GM18502 (cell line): ENCODE measurements at regions not wholly inside any gene's neighbourhood (a gene's known extent, or its start where the extent isn't known, plus 50 kb on each side); places are given as distances from the start of the nearest gene placed in this dataset.

Experiments used
- ATAC-seq: cut with Tn5 transposase; IDR thresholded peaks from one replicate; pipeline ENCODE4 v1.9.1; 2021; ENCODE audit warnings: mild to moderate bottlenecking; ENCODE audit not compliant: unreplicated experiment, poor library complexity

DNA sequence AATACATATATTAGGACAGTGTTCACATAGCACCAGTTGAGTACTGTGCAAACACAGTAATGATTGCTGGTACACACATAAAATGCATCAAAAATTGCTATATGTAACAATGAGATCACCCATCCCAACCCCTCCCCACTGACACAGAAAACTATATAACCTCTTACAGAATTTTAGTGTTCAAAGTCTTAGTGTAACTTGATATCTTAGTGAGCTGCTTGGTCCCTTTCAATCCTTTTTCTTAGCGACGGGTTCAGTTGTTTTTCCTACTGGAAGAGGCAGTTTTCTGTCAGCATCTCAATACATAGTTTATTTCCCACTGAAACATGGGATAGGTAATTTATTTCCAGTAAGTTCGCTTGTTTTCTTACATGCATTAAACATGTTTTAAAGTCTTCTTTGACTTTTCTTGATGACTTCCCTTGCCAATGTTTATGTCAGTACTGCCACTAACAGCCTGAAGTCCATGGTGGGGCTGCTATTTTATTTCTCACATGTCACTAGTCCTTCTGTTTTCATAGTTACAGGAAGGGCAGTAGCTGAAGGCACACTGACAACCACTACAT is 96.4 kb upstream of the FOXC1 start:
- ATAC-seq = no peak

DNA sequence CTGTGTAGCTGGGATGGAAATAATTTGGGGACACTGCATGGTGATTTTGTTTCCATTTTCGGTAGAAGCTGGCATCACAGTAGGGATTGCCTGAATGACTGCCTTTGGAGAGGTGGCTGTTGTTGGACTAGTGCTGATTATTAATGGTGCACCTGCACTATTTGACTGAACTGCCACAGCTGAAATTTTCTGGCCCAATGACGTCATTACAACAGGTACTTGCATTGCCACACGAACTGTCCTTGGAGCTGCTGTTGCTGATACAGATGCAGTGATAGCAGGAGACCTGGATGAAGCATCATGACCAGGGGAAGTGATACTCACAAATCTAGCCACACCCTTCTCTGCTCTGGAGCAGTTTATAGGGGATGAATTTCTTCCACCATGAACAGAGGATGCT is 95.6 kb upstream of the FOXC1 start:
- no peak for ATAC-seq

DNA sequence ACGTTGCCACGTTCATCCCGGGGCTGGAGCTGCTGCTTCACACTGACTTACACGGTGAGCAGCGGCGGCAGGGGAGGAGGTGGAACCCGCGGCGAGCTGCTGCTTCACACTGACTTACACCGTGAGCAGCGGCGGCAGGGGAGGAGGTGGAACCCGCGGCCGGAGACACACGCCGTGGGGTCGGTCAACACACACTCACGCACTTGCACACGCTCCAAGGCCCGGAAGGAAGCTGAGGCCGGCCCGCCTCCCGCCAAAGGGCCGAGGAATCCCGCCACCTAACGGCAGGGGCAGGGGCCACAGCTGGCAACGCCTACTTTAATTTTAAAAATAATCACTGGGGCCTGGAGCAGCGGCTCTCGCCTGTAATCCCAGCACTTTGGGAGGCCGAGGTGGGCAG is 94.4 kb upstream of the FOXC1 start:
- ATAC-seq = no peak

DNA sequence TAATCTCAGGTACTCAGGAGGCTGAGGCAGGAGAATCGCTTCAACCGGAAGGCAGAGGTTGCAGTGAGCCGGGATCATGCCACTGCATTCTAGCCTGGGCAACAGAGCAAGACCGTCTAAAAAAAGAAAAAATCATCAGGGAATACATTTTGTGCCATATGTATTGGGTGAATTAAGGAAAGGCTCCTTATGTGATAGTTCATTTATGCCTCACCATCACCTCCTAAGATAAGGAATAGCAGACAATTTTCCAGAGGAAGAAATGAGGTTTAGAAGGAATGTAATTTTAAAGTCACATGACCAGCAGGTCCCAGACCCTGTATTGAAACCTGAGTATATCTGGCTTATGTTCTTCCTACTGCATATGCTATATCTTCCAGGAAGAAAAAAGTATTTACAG is 93.9 kb upstream of the FOXC1 start:
- no peak for ATAC-seq

DNA sequence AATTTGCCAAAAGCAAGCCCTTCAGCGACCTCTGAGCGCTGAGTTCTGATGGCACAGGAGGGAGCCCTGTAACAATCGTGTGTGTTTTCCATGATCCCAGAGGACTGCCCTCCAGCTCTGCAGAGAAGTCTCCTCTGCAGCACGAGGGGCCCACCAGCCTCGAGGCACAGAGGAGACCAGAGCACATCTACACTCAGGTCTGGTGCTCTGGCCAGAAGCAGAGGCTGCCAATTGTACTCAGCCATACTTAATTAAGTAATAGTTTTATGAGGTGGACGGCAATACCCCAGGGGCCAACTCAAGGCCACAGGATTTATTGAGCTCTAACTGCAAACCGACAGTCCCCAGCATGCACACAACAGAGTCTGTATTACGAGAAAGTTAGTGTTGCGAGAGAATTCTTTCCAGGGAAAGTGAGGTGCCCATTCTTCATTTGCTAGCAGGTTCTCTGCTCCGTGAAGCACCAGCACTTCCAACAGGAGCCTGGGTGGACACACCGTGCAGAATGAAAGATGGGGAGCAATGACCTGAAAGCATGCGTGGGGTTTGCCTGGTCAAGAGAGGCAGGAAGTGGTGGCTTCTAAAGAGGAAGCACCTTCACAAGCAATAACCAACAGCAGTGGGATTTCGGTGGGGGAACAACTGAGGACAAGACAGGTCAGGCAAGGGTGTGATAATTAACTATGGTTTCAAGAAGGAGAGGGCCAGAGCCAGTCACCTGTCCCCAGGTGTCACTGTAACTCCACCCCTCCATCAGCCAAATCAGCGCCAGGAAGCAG is 92.8 kb upstream of the FOXC1 start:
- no peak for ATAC-seq

DNA sequence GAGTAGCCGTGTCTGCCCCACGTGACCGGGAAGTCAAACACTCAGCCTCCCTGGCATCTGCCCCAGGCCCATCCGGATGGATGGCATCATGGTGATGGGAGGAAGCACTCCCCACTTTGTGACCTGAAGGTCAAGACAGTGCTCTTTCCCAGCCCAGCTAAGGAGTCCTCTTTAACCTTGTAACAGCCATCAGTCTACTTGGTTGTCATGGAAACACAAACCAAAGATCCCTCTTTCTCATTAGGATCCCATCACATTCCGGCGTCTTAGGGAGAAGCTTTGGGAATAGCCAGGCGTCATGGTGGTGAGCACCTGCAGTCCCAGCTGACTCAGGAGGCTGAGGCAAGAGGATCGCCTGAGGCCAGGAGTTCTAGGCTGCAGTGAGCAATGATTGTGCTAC is 90.9 kb upstream of the FOXC1 start:
- no peak for ATAC-seq

DNA sequence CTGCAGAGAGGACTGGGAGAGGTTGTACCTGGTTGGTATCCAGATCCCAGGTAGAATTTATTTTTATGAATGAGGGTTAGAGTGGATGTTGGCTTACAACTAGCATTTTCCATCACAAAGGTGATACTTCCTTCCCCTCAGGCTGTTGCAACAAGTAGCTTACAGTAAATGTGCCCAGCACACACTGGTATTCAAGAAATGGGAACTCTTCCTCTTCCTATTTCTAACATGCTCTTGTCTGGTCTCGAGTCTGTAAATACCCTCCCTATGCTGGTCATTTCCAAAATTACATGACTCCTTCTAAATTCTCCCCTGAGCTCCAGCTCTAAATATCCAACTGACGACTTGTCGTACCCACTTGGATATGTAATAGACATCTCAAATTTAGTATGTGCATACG is 90.1 kb upstream of the FOXC1 start:
- no peak for ATAC-seq

DNA sequence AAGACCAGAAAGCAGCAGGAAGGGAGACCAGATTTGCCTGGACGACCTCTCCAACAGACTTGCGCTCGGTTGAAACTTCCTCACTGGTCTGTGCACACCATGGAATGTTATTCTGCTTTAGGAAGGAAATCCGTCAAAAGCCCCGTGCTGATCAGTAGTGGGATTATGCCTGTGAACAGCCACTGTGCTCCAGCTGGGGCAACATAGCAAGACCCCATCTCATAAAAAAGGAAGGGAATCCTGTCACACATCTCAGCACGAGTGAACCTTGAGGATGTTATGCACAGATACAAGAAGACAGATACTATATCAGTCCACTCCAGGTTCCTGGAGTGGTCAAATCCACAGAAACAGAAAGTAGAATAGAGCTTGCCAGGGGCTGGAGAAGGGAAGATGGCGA is 86.9 kb upstream of the FOXC1 start:
- no peak for ATAC-seq

DNA sequence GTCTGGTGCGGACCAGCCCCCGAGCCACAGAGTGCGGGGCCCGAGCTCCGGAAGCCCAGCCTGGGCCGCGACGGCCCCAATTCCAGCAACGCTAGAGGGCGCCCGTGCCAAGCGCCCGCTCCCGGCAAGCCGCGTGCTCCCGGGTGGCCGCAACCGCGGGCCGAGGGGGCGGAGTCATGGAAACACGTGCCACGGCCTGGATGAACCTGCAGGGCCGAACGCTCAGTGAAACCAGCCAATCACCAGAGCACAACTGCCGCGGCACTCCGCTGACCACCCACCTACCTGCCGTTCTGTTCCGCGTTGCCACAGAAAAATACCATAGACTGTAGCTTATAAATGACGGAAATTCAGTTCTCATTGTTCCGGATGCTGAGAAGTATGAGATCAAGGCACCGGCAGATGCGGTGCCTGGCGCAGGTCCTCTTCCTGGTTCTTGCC is 85.7 kb upstream of the FOXC1 start:
- ATAC-seq = no peak

DNA sequence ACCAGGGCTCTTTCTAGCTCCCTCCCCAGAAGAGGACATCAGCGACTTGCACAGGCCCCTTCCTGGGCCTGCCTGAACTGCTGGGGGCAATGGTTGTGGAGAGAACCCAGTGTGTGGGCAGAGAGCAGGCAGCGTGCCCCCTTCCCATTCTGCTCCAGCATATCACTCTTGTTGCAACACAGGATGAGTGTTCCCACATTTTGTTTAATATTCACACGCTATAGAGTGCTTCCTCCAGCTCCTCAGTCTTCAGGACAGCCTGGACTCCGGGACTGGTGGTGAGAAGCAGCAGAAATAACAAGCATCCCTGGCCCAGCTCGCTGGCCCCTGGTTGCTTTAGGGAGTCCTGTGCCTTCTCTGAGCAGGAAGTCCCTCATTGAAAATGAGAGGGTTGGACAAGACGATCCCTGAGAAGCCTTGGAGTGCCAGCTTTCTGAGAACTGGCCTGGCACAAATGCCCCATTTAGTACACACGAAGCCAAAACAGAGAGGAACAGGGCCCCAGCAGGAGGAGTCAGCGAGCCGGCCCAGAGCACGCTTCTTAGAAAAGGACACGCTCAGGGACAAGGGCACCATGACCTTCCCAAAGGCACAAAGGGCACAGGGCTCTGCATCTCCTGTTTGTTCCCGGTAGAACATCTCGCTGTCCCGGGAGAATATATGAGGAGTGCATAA is 84.2 kb upstream of the FOXC1 start:
- no peak for ATAC-seq

DNA sequence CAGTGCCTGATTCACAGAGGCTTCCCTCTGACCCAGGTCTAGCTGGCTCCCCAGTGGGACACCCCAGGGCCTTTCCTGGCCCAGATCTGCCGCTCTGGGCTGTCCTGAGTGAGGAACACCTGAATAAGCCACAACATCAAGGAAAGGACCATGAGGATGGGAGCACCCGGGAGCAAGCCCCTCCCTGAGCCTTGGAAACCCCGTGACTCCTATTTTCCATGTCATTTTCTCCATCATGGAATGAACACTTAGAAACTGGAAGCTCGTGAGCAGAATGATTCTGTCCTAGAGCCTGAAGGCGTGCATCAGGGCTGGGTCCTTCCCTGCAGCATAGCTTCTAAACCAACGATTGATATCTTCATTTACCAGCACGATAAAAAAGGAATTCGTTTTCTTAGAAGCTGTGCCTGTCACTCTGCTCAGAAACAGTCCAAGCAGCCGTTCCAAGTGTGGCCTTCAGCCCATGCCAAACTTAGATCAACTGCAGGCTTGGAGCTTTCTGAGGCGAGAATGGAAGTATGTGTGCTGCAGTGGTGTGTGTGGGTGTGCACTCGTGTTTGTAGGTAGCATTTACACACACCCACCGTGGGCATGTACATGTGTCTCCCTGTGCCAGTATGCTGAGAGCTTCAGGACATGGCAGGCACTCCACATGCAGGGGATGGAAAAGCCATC is 83.2 kb upstream of the FOXC1 start:
- ATAC-seq = no peak

DNA sequence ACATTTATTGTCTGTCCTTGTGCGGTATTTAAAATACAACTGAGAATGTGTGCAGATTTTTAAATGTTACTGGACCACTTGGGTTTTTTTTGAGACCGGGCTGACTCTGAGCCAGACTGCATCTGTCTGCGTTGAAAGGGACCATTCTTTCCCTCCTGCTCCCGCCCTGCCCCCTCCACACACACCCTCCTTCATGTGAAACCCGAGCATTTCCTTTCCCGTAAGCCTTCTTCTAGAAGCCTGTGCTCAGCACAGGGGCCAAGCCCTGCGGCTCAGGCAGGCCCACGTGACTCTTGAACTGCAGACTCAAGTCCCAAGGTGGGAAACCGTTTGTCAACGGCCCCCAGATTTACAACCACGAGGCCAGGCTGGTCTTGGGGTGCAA is 82.7 kb upstream of the FOXC1 start:
- no peak for ATAC-seq

DNA sequence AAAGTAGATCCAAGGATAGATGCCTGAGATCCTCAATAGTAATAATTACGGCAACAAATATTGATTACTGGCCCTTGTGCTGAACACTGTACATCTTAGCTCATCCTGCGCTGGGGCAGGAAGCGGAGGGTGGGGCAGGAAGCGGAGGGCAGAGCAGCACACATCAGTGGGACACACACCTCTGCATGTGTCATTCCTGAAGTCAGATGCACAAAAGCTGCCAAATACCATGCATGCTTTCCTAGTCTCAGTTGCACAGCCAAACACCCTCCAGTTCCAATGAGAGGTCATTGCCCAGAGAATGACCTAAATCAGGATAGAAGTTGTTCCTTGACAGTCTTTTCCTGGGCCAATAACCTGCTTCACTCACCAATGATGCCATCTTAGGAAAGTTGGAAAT is 74.4 kb upstream of the FOXC1 start:
- ATAC-seq = no peak

DNA sequence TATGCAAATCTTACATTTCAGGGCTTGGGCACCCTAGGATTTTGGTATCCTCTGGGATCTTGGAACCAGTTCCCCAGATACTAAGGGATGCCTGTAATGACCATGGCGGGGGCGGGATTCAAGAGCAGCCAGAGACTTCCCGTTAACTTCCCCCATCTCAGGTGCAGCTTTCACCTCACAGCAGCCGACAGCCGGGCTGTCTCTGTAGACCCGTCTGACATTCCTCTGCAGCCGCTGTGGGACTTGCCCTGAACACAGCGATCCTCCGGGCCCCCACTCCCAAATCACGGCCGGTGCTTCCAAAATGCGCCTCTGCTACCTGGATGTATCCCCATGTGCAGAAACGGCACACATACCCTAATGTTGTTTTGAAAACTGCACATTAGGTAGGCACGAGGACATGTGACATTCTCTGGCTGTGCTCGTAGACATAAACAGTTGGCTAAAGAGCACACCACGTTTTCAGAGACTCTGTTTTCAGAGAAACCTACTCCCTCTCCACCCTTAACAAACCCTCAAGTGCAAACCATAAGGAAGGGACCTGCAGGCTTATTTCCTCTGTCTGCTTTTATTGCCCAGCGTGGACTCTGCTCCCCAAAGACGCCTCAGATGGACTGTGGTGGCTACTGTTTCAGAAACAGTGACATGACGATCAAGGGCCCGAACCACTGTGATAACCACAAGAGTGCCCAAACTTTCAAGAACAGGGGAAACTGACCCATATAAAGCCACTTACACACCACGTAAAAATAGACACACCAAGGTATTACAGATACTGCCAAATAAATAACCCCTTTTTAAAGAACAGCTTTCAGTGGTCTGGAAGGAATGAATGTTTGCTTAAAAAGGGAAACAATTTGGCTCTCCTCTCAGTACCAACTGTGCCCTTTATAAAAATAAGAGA is 72.9 kb upstream of the FOXC1 start:
- ATAC-seq = no peak

DNA sequence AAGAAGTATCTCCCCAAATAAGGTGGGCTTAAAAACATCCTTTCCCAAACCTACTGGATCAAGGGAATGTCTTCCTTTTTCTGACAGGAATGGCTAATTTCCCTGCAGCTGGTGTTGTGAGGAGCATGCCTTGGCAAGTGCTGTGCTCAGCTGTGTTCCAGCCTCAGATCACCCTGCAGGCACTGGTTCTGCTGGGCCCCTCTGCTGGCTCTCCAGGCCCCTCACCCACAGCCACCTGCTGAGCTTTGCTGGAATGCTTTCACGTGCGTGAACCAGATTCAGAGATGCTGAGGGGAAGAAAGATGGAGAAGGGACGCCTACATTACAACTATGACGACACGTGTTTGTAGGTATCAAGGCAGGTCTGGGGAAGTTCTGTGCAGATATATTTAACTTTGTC is 71.3 kb upstream of the FOXC1 start:
- ATAC-seq = no peak

DNA sequence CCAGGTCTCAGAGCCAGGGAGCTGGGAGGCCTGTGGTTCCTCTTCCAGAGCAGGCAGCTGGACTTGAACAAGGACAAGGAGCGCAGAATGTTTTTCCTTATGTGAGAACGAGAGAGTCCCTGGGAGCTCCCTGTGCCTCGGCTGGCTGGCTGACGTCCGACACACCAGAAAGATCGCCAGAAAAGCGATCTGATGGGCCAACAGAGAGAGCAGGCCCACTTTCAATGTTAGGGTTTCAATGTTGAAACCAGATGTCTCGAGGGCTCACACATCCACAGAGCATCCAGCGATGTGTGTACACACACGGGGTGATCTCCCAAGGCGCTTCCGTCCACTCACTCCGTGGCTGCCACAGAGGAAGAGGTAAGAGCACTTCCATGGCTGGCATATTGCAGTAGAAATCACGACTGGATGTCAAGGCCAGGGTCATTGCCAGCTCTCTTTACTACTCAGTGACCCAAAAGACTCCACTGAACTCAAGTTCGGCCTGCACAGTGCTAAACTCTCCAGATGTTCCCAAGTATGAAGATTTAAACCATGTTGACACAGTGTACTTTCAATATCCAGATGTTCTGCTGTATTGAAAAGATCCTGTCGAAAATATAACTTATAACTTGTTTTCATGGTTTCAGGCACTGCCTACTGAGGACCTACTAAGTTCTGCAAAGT is 70.8 kb upstream of the FOXC1 start:
- no peak for ATAC-seq

DNA sequence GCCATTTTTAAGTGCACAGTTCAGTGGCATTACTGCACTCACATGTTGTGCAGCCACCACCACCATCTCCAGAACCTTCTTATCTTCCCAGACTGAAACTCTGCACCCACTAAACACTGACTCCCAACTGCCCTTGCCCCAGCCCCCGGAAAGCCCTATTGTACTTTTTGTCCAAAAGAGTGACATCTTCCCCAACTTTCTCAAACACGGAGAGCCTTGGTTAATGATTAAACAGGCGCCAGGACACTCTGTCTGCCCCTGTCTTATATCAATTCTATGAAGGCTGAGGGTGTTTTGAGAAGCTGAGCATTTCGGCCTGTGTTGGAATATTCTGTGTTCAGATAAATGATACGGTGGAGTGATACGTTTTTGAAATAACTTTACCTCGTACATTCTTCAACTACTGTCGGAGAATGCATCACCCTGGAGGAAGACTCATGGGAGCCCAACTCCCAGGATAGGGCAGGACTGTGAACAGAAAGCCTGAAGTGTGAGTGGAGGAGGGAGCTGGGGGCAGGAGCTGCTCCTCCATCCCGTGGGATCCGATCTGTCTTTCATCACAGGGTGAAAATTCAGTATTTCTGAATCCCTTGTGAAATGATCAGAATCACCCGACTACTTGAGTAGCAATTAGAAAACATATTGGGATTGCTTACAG is 68.7 kb upstream of the FOXC1 start:
- ATAC-seq = no peak

DNA sequence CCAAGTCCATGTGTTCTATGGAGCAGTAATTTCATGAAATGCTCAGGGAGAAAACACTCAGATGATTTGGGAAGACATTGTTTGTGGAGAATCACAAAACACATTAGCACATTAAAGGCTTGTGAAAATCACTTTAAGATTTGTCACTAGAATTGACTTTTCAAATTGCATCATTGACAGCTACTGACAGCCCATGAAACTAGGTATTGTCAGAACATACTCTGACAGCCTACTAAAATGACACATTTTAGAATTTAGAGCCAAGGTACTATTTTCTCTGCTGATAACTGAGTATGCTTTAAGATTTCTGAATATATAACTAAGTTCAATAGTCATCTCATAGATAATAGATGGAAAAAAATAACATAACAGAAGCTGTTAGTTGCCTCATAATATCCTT is 67.4 kb upstream of the FOXC1 start:
- no peak for ATAC-seq

DNA sequence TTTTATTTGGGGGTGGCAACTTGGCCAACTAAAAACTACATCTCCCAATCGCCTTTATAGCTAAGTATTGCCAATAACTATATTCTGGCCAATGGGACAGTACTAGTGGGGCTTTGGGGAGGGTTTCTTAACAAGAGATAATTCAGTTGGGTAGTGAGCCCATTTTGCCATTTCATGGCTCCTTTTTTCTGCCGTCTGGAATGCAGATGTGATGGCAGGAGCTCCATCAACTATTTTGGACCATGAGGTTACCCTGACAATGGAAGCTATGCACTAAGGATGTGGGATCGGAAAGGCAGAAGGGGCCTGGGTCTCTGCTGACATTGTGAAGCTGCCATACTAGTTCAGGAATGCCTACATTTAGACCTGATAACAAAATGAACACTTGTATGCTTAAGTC is 67.0 kb upstream of the FOXC1 start:
- no peak for ATAC-seq
